HG02623 (cell line): ENCODE measurements at regions not wholly inside any gene's neighbourhood (a gene's known extent, or its start where the extent isn't known, plus 50 kb on each side); places are given as distances from the start of the nearest gene placed in this dataset.

Experiments
- ATAC-seq: cut with Tn5 transposase; IDR thresholded peaks from one replicate; pipeline ENCODE4 v1.9.1; 2021; ENCODE audit warnings: moderate library complexity; ENCODE audit not compliant: unreplicated experiment

DNA sequence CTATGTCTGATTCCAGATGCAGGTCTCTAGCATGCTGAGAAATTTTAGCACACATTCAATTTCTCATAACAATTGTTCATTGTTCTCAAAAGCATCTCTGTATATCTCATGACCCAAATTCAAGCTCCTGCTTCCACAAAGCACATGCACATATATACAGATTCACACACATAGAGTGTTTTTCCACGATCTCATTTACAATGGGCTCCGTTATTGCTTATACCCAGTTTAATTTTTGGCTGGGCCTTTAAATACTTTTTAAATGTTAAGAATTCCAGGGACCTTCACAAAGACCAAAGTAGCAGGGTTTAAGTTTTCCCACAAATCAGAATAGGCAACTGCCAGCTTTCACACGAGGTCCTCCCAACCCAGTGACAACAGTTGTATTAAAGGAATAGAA is 333.5 kb upstream of the SEMA6D start:
- ATAC-seq: no peak

GRCh38 chr15:47384341-47384740 is 333.0 kb upstream of the SEMA6D start:
- ATAC-seq: no peak

DNA sequence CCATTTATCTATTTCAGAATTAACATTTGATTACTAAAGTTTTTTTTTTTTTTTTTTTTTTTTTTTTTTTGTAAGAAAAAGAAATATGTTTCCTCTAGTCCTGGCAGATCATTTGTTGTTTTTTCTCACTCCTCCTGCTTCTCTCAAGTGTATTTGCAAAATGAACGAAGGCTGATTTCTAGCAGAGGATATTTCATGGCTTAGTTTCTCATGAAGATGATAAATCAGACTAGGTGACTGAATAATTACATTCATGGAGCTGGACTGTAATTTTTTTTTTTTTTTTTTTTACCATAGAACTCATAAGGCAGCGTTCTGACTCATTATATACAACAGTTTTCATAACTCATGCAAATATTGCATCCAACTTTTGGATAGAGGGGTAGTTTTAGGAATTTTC is 332.5 kb upstream of the SEMA6D start:
- ATAC-seq: no peak

DNA sequence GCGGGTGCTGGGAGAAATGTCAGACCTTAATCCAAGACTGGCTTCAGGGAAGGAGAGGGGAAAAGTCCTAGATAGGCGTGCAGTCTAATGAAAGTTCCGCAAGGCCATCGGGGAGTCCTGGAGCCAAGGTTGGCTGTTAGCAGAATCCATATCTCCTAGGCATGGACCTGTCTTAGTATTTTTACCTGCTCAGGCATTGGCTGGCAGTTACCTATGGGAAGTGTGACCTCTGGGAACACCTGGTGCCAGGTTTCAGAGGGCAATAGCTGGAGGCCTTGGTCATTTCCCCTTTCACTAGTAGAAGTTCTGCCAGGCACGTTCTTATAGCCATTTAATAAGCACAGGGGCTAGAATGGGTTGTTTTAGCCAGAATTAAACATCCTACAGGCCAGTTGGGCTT is 330.8 kb upstream of the SEMA6D start:
- ATAC-seq: no peak

DNA sequence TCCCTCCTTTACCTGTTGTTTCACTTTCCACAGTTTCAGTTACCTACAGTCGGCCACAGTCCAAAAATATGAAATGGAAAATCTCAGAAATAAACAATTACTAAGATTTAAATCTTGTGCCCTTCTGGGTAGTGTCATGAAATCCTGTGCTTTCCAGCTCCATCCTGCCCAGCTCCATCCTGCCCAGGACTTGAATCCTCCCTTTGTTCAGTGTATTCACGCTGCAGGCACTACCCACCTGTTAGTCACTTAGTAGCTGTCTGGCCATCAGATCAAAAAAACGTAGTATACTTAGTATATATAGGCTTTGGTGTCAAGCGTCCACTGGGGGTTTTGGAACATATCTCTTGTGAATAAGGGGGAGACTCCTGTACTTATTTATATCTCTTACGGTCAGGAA is 329.0 kb upstream of the SEMA6D start:
- ATAC-seq: no peak

DNA sequence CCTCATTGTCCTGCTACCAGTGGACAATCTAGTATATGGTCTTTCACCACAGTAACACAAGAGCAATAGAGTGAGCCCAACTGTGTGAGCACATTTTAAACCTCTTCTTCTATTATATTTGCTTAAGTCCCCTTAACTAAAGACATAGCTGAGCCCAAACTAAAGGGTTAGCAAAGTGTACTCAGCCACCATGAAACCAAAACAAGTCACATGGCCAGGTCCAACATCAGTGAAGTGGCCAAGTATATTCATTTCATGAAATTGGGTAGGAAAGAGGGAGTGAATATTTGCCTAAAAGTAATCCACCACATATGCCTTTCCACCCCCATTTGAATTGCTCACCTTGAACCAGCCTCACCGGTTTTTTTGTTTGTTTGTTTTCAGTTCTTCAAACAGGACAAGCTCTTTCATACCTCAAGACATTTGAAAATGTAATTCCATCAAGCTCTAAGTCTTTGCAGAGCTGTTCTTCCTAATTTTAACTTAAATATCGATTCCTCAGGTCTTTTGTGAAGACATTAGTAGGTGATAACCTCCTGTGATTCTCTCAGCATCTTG is 327.0 kb upstream of the SEMA6D start:
- no peak for ATAC-seq

GRCh38 chr15:47394286-47394809 is 323.0 kb upstream of the SEMA6D start:
- no peak for ATAC-seq

DNA sequence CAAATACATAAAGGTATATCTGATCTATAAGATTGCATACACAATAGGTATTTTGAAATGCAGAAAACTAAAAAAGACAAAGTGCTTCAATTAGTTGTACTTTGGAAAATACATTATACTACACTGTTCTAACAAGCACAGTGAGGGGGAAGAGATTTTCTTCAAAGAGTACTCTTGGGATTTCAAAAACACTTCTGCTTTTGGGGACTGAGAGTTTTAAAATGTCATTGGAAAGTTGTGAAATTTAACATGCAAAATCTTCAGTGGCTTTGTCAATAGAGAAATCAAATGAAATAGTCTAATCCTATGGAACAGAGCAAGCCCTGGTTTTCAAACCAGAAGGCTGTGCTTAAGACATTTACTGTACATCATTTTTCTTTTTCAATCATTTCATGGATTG is 322.2 kb upstream of the SEMA6D start:
- no peak for ATAC-seq

DNA sequence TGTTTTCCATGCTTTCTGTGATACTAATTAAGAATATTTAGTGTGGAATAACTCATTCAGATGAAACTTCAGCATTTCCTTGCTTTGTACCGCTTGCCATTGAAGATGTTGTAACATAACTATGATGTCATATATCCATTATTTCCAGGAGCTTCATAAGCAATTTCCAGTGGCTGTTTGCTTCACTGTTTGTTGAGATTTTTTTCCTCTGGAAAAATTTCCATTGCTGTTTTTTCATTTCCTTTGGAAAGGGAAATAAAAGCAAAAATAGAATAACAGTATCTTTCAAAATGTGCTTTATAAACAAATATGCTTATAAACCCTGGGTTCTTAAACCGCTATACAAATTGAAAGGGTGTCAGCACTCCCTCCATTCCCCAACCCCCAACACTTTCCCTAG is 319.6 kb upstream of the SEMA6D start:
- ATAC-seq: no peak

- no peak for ATAC-seq
Measured at GRCh38 chr15:47398132-47398531, 319.2 kb upstream of the SEMA6D start.

DNA sequence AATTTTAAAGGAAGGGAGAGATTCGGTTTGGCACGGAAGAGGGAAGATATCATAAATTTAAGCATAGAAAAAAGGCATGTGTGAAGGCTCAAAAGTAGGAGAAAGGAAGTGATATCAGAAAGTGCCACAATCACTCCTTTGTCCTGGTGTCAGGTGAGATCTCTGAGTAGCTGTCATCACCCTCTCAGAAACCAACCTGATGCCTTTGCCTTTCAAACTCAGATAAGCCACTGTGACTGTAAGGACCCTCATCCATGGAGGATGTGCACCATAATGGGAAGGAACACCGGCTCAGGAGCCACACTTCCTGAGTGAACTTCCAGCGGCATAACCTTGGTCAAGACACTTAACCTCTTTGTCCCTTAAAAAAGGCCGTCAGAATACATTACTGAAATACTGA is 318.7 kb upstream of the SEMA6D start:
- no peak for ATAC-seq

DNA sequence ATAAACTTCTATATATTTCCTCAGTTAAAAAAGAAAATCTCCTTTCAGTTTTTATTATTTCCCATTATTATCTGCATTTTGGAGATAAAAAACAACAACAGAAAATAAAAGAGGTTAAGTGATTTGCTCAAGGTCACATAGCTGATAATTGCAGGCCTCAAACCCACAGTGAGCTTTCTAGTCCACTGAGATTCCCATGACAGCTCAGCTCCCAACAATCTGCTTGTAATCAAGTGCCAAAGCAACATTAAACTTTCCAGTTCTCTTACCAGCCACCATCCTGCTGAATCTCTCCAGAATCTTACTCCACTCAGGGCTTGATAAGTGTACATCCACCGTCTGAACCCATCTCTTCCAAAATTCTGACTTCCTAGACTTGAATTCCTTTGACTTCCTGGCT is 318.2 kb upstream of the SEMA6D start:
- ATAC-seq: no peak

DNA sequence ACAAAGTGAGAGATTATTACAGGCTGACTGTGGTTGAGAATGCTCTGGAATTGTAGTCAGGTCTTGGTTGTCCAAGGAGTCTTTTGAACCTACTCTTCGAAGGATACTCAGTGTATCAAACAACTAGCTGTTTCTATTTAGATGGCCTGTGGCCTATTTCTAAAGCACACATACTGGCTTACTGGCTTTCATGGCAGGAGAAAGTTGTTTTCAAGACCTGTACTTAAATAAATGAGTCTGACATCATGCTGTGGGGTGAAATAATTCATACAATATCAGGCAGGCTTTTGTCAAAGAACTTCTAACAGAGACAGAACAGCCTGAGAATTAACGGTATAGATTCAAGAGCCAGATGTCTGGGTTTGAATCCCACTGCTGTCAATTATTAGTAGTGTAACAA is 316.7 kb upstream of the SEMA6D start:
- ATAC-seq: no peak

DNA sequence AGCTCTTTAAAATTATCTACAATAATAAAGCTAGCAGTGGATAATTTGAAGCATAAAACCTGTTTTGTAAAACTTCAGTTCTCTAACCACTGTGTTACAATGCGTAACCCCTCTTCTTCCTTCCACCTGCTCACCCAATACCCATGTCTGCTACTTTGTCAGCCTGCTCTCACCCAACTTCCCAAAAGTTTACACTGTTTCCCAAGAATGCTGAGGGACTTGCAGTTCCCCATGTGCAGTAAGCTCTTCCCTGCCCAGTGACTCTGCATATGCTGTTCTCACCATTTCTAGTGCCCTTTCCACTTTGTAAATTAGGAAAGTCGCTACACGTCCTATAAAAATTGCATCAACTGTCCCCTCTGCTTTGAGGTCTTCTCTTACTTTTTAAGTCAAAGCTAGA is 315.9 kb upstream of the SEMA6D start:
- ATAC-seq: no peak

- ATAC-seq: no peak
Measured at GRCh38 chr15:47402829-47403228, 314.5 kb upstream of the SEMA6D start.

DNA sequence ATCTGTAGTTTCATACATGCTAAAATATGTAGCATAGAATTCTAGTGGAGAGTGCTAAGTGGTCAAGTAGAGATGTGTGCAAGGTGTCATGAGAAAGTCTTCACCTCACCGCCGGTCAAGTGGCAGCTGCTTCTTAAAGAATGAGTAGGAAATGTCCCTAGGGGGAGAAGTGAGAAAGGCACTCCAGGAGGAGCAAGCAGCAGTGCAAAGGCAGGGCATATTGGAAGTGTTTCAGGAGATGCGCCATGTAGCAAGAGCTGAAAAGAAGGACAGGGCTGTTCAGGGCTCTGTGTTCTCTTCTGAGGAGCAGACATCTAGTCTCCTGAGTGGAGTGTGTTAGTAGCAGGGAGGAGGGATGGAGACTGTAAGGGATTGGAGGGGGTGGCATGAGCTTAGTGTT is 312.4 kb upstream of the SEMA6D start:
- ATAC-seq: no peak

DNA sequence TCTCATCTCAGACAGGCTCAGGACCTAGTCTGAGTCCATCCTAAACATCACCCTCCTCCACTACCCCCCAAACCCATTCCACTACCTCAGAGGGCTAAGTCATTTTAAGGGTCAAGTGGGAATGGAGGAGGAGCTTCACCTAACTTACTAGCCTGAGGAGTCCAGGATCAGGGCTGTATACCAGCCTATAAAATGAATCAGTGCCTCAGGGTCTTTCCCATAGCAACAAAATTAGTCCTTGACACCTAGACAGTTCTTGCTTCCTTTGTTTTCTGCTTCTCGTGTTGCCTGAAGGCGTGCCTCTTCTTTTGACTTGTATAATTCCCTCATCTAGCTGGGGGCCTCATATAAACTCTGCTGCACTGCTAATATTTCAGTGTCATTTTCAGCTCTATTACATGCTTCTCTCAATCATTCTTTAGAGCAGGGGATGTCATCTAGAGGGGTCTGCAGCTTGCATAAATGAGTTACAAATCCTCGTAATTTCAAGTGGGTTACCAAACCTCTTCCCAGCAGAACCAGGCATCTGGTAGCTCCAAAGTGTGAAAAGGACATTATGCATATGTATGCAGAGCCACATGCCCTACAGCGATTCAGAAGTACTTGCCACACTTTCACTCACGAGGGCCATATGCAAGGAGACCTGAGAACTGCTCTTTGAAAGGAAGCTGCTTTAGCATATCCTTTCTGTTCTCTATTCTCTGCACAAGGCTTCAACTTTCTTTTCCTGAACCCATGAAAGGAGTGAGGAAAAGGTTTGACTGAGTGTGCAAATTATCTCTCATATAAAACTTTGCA is 311.7 kb upstream of the SEMA6D start:
- no peak for ATAC-seq

DNA sequence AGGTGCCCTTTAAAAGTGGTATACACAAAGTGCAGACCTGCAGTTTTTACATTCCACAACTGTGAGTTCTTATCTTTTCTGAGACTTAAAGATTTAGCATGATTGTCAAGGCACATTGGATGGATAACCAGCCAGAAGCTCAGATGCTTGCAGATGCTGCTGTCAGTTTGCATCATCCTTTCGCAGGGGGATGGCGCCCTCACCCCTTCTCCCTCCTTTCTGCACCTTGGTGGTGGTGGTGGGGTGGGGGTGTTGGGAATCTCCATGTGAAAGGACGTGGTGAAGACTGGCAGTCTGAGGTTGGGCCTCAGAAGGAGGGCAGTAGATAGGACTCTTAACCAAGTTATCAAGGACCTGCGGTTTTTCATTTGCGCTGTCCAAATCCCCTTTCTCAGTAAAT is 309.6 kb upstream of the SEMA6D start:
- no peak for ATAC-seq

GRCh38 chr15:47409038-47409437 is 308.3 kb upstream of the SEMA6D start:
- ATAC-seq: no peak

GRCh38 chr15:47409600-47409999 is 307.7 kb upstream of the SEMA6D start:
- ATAC-seq: no peak

DNA sequence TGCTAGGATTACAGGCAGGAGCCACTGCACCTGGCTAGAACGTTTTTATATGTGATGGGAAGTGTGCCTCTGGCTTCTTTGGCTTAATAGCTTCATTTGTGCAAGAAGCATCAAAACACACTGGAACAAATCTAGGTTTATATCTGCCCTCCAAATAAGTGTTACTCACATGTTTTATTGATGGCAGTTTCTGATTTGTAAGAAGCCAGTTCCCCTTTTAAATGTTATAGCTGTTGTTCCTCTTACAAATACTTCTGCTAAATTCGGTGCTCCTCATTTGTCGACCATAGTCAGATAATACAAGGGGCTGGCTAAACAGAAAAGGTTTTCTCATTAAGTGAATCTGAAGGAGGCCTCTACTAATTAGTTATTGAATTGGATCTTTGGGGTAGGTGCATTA is 307.1 kb upstream of the SEMA6D start:
- ATAC-seq: no peak

GRCh38 chr15:47411733-47412132 is 305.6 kb upstream of the SEMA6D start:
- ATAC-seq: no peak

GRCh38 chr15:47412136-47412535 is 305.2 kb upstream of the SEMA6D start:
- no peak for ATAC-seq
